Uterus (tissue), 2 donors: ENCODE measurements at regions not wholly inside any gene's neighbourhood (a gene's known extent, or its start where the extent isn't known, plus 50 kb on each side); places are given as distances from the start of the nearest gene placed in this dataset.

Experiments used
- POLR2A ChIP-seq, 2 donors: fragments of 450-650 bp; IDR thresholded peaks; one replicate each; pipeline ENCODE4 v1.6.1; 2016; ENCODE audit warnings: antibody characterized with exemption in 2 of 2, mild to moderate bottlenecking in 1 of 2, moderate library complexity in 1 of 2
- TF ChIP-seq, protein P1 (sequence below), 4 experiments: fragments of 200-600 bp in 2 of 4; fragments of 450-650 bp in 2 of 4; sonication (generic) in 2 of 4; IDR thresholded peaks; one replicate each; pipeline ENCODE4 v1.5.1; 2016 to 2019; ENCODE audit warnings: antibody characterized with exemption in 4 of 4, mild to moderate bottlenecking in 2 of 4, moderate library complexity in 1 of 4

DNA sequence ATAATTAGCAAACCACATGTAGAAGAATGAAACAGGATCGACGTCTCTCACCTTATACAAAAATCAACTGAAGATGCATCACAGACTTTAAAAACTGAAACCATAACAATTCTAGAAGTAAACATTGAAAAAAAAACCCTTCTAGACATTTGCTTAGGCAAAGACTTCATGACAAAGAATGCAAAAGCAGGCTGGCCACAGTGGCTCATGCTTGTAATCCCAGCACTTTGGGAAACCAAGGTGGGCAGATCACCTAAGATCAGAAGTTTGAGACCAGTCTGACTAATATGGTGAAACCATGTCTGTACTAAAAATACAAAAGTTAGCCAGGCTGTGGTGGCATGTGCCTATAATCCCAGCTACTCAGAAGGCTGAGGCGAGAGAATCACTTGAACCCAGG, 1351.7 kb downstream of the MRPL39 start:
- TF ChIP-seq, protein P1, sequence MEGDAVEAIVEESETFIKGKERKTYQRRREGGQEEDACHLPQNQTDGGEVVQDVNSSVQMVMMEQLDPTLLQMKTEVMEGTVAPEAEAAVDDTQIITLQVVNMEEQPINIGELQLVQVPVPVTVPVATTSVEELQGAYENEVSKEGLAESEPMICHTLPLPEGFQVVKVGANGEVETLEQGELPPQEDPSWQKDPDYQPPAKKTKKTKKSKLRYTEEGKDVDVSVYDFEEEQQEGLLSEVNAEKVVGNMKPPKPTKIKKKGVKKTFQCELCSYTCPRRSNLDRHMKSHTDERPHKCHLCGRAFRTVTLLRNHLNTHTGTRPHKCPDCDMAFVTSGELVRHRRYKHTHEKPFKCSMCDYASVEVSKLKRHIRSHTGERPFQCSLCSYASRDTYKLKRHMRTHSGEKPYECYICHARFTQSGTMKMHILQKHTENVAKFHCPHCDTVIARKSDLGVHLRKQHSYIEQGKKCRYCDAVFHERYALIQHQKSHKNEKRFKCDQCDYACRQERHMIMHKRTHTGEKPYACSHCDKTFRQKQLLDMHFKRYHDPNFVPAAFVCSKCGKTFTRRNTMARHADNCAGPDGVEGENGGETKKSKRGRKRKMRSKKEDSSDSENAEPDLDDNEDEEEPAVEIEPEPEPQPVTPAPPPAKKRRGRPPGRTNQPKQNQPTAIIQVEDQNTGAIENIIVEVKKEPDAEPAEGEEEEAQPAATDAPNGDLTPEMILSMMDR (IDR thresholded peaks at IDR 0.05): no peak
- no peak for TF ChIP-seq POLR2A (IDR thresholded peaks at IDR 0.05)
